GM20000 (cell line): ENCODE measurements at regions not wholly inside any gene's neighbourhood (a gene's known extent, or its start where the extent isn't known, plus 50 kb on each side); places are given as distances from the start of the nearest gene placed in this dataset.

Source experiments
- DNase-seq: peaks from one replicate; pipeline ENCODE4 v3.0.0; 2012; ENCODE audit warnings: low spot score
- TF ChIP-seq, protein P1 (sequence below): IDR thresholded peaks from 2 replicates; pipeline ENCODE4 v1.5.1; 2012; ENCODE audit warnings: mild to moderate bottlenecking, control low read depth; ENCODE audit errors: extremely low read depth, missing control alignments

DNA sequence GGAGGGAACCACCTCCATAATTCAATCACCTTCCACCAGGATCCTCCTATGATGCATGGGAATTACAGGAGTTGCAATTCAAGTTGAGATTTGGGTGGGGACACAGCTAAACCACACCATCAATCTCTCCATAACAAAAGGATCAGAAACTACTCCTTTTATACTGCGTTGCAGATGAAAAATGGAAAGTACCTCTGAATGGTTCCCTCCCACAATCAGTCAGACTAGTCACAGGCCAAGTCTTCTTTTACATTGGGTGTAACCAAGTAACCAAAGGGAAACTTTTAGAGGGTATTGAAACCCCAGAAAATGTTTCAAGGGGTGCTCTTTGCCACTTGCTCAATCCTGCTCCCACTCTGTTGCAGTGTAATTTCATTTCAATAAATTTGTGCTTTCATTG is 504.3 kb upstream of the CNTN3 start:
- TF ChIP-seq, protein P1, sequence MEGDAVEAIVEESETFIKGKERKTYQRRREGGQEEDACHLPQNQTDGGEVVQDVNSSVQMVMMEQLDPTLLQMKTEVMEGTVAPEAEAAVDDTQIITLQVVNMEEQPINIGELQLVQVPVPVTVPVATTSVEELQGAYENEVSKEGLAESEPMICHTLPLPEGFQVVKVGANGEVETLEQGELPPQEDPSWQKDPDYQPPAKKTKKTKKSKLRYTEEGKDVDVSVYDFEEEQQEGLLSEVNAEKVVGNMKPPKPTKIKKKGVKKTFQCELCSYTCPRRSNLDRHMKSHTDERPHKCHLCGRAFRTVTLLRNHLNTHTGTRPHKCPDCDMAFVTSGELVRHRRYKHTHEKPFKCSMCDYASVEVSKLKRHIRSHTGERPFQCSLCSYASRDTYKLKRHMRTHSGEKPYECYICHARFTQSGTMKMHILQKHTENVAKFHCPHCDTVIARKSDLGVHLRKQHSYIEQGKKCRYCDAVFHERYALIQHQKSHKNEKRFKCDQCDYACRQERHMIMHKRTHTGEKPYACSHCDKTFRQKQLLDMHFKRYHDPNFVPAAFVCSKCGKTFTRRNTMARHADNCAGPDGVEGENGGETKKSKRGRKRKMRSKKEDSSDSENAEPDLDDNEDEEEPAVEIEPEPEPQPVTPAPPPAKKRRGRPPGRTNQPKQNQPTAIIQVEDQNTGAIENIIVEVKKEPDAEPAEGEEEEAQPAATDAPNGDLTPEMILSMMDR: no peak

DNA sequence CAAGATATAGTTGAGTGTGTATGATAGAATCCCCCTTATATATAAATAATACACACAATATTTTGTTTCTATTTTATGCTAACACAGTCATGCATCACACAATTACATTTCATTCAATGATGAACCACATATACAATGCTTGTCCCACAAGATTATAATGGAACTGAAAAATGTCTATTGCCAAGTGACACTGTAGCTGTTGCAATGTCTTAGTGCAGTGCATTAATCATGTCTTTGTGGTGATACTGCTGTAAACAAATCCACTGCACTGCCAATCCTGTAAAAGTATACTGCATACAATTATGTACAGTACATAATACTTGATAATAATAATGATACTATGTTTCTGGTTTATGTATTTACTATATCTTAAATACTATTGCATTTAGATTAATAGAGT is 512.1 kb upstream of the CNTN3 start:
- TF ChIP-seq, protein P1: no peak
- DNase-seq: no peak

More for the DNA sequence above, 504.3 kb upstream of the CNTN3 start:
- DNase-seq: no peak

DNA sequence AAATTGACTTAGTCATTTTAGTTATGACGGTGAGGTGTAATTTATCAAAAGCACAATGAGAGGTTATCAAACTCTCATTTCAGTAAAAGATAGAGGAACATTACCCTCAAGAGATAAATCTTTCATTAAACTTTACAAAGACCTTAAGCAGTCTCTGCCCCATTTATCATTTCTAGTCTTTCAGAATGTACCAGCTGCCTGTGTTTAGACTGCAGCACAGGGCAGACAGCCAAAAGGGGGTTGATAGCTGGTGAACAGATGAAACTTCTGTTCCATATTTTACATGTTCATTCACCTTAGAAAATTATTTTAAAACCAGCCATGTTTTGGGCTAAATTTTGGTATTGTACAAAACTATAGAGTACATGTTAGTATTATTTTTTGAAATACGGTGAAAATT is 514.6 kb upstream of the CNTN3 start:
- DNase-seq: no peak
- TF ChIP-seq, protein P1: no peak

DNA sequence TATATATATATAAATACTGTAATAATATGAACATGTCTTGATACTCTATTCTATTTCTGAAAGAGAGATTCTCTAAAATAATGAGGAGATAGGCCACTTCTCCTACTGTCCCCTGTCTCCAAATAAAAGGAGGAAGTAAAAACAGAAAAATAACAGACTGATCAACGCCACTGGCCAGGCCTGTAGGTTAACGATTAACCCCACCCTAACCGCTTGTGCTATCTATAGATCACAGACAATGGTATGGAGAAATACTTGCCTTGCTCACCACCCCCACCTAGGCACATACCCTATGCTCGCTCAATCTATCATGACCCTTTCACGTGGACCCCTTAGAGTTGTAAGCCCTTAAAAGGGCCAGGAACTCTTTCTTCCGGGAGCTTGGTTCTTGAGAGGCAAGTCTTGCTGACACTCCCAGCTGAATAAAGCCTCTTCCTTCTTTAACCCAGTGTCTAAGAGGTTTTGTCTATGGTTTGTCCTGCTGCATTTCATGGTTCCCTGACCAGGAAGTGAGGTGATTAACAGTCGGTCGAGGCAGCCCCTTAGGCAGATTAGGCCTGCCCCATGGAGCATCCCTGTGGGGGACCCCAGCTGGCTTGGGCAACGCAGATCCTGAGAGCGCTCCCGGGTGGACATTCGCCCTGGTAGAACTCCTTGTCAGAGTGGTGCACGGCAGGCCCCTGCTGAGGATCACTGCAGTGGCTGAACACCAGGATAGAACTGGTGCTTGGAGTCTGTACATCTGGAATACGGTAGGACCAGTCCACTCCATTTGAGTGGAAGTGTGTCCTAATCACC is 521.8 kb upstream of the CNTN3 start:
- DNase-seq: no peak
- TF ChIP-seq, protein P1: no peak

DNA sequence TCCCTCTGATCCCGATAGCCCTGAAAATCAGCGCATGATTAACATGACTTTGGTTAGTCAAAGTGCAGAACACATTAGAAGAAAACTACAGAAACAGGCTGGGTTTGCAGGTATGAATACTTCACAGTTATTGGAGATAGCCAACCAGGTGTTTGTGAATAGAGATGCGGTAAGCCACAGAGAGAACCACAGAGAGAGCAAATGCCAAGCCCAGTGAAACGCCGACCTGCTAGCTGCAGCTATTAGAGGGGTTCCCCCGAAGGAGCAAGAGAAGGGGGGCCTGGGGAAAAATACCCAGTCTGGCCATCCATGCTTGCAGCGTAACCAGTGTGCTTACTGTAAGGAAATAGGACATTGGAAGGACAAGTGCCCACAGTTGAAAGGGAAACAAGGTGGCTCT is 523.9 kb upstream of the CNTN3 start:
- TF ChIP-seq, protein P1: no peak
- no peak for DNase-seq

DNA sequence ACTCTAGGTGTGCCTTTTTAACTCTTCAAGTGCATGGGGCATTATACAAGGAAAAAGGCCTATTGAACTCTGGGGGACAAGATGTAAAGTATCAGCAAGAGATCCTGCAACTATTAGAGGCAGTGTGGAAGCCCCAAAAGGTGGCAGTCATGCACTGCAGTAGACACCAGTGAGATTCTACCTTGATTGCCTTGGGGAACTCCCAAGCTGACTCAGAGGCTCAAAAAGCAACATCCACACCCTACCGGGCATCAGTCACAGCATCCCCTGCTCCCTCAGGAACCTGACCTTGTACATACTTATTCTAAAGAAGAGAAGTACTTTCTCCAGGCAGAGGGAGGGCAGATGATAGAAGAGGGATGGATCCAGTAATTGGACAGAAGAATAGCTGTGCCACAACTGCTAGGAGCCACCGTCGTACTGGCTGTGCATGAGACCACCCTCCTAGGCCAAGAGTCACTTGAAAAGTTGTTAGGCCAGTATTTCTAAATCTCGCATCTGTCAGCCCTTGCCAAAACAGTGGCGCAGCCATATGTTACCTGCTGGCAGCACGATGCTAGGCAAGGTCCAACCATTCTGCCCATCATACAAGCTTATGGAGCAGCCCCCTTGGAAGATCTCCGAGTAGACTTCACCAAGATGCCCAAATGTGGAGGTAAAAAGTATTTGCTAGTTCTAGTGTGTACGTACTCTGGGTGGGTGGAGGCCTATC is 523.1 kb upstream of the FRG2C start:
- TF ChIP-seq, protein P1: no peak
- no peak for DNase-seq

DNA sequence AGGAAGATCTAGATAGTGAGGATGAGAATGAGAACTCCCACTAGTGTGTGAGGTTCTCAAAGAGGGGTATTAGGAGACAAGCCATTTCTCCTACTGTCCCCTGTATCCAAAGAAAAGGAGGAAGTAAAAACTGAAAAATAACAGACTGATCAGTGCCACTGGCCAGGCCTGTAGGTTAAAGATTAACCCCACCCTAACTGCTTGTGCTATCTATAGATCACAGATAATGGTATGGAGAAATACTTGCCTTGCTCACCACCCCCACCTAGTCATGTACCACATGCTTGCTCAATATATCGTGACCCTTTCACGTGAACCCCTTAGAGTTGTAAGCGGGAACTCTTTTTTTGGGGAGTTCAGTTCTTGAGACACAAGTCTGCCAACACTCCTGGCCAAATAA is 519.7 kb upstream of the FRG2C start:
- no peak for DNase-seq
- TF ChIP-seq, protein P1: no peak
